ENCODE measurements at regions not wholly inside any gene's neighbourhood (a gene's known extent, or its start where the extent isn't known, plus 50 kb on each side); places are given as distances from the start of the nearest gene placed in this dataset.
"Not testable (repeated sequence)": the region's sequence is repeated elsewhere in the genome, so short reads cannot be mapped to it uniquely, and the experiment has no call there.

GRCh38 chr7:65794671-65795391, 78.0 kb upstream of the VKORC1L1 start:
- POLR2A ChIA-PET; H3K27me3 ChIP-seq (ENCODE audit: control insufficient read depth, insufficient read depth, low read length); DNase-seq (ENCODE audit: low read depth); H3K36me3 ChIP-seq (ENCODE audit: control insufficient read depth, insufficient read depth, low read length); H3K4me3 ChIP-seq (ENCODE audit: low read depth, low read length): not testable (repeated sequence)
- CTCF ChIA-PET, result interaction anchor here (1.0 kb wide), 1 partner anchor 149 kb away, joined by 3 read pairs; no protein-coding TSS in a partner anchor
- TF ChIP-seq CTCF (IDR thresholded peaks at IDR 0.05; ENCODE audit: insufficient read depth, low read depth, low read length), result peak; percentile 8; the same call in 1 of the 2 replicates

GRCh38 chr7:65795392-65795716, 77.5 kb upstream of the VKORC1L1 start:
- POLR2A ChIA-PET; H3K27me3 ChIP-seq (ENCODE audit: control insufficient read depth, insufficient read depth, low read length); DNase-seq (ENCODE audit: low read depth); H3K4me3 ChIP-seq (ENCODE audit: low read depth, low read length); H3K36me3 ChIP-seq (ENCODE audit: control insufficient read depth, insufficient read depth, low read length); CTCF ChIA-PET: not testable (repeated sequence)

- no peak for DNase-seq (ENCODE audit: low read depth)
- no peak for TF ChIP-seq CTCF (IDR thresholded peaks at IDR 0.05; ENCODE audit: insufficient read depth, low read depth, low read length)
- CTCF ChIA-PET, result interaction anchor here (2.0 kb wide), 1 partner anchor 12 kb away, joined by 4 read pairs; no protein-coding TSS in a partner anchor
- Histone ChIP-seq H3K27me3 (ENCODE audit: control insufficient read depth, insufficient read depth, low read length) (no peaks in the 10 kb centered on the region), H3K36me3 (ENCODE audit: control insufficient read depth, insufficient read depth, low read length) (no peaks in the 10 kb centered on the region), H3K4me3 (ENCODE audit: low read depth, low read length) (no peak overlapping the region)
- POLR2A ChIA-PET, result no interaction called here
These were observed 76.7 kb upstream of the VKORC1L1 start for GRCh38 chr7:65796205-65796604.

GRCh38 chr7:65797086-65797485, 75.8 kb upstream of the VKORC1L1 start:
- POLR2A ChIA-PET; H3K4me3 ChIP-seq (ENCODE audit: low read depth, low read length); H3K27me3 ChIP-seq (ENCODE audit: control insufficient read depth, insufficient read depth, low read length); H3K36me3 ChIP-seq (ENCODE audit: control insufficient read depth, insufficient read depth, low read length); DNase-seq (ENCODE audit: low read depth): not testable (repeated sequence)
- CTCF ChIA-PET, result interaction anchor here (2.0 kb wide), 1 partner anchor 11 kb away, joined by 4 read pairs; no protein-coding TSS in a partner anchor

- H3K4me3 ChIP-seq (ENCODE audit: low read depth, low read length); H3K27me3 ChIP-seq (ENCODE audit: control insufficient read depth, insufficient read depth, low read length); H3K36me3 ChIP-seq (ENCODE audit: control insufficient read depth, insufficient read depth, low read length); DNase-seq (ENCODE audit: low read depth); POLR2A ChIA-PET: not testable (repeated sequence)
- CTCF ChIA-PET, result interaction anchor here (2.0 kb wide), 1 partner anchor 11 kb away, joined by 4 read pairs; no protein-coding TSS in a partner anchor
These were observed 75.3 kb upstream of the VKORC1L1 start for GRCh38 chr7:65797566-65797965.

- Histone ChIP-seq H3K27me3 (ENCODE audit: control insufficient read depth, insufficient read depth, low read length) (no peaks in the 10 kb centered on the region), H3K36me3 (ENCODE audit: control insufficient read depth, insufficient read depth, low read length) (no peaks in the 10 kb centered on the region), H3K4me3 (ENCODE audit: low read depth, low read length) (no peak overlapping the region)
- ChIA-PET CTCF (interaction anchor here (0.6 kb wide), 1 partner anchor 13 kb away, joined by 4 read pairs; no protein-coding TSS in a partner anchor), POLR2A (no interaction called here)
- TF ChIP-seq CTCF (IDR thresholded peaks at IDR 0.05; ENCODE audit: insufficient read depth, low read depth, low read length), result no peak
- DNase-seq (ENCODE audit: low read depth), result peak; percentile 26
These were observed 74.5 kb upstream of the VKORC1L1 start for GRCh38 chr7:65798111-65799075.

- POLR2A ChIA-PET; DNase-seq (ENCODE audit: low read depth): not testable (repeated sequence)
- CTCF ChIA-PET, result interaction anchor here (1.2 kb wide), 1 partner anchor 12 kb away, joined by 4 read pairs; no protein-coding TSS in a partner anchor
These were observed 72.7 kb upstream of the VKORC1L1 start for GRCh38 chr7:65800191-65800590.

More at GRCh38 chr7:65800191-65800590, 72.7 kb upstream of the VKORC1L1 start:
- not testable (repeated sequence) for H3K27me3 ChIP-seq (ENCODE audit: control insufficient read depth, insufficient read depth, low read length); H3K4me3 ChIP-seq (ENCODE audit: low read depth, low read length); H3K36me3 ChIP-seq (ENCODE audit: control insufficient read depth, insufficient read depth, low read length)

Measured in BJ (cell line).